K562 (cell line): ENCODE measurements at regions not wholly inside any gene's neighbourhood (a gene's known extent, or its start where the extent isn't known, plus 50 kb on each side); places are given as distances from the start of the nearest gene placed in this dataset.

Experiments
- CBFA2T3 ChIP-seq: fragments of 450-650 bp; IDR thresholded peaks from 2 replicates; pipeline ENCODE4 v1.6.1; 2017
- CHD1 ChIP-seq: fragments of 200-600 bp; sonication (generic); IDR thresholded peaks from one replicate; pipeline ENCODE4 v1.6.1; 2012; ENCODE audit warnings: mild to moderate bottlenecking, moderate library complexity, low read length, inconsistent platforms
- FOXP4 ChIP-seq: sonication (generic); formaldehyde crosslinking; IDR thresholded peaks from 2 replicates; pipeline ENCODE4 v1.8.0; 2022; ENCODE audit warnings: mild to moderate bottlenecking, missing genetic modification reagents, borderline replicate concordance
- GTF2A2 ChIP-seq: IDR thresholded peaks from 2 replicates; pipeline ENCODE4 v1.6.1; 2016; ENCODE audit warnings: mild to moderate bottlenecking, missing genetic modification characterization, missing compliant biosample characterization
- HIVEP1 ChIP-seq: fragments of 250-450 bp; sonication (Bioruptor Pico); IDR thresholded peaks from 2 replicates; pipeline ENCODE4 v1.4.0; 2020; ENCODE audit warnings: mild to moderate bottlenecking
- KAT7 ChIP-seq: sonication (generic); formaldehyde crosslinking; IDR thresholded peaks from 2 replicates; pipeline ENCODE4 v1.8.0; 2022; ENCODE audit warnings: missing genetic modification reagents, mild to moderate bottlenecking, borderline replicate concordance
- MTA3 ChIP-seq: fragments of 450-650 bp; formaldehyde crosslinking; IDR thresholded peaks from 2 replicates; pipeline ENCODE4 v1.6.1; 2017; ENCODE audit warnings: mild to moderate bottlenecking, borderline replicate concordance
- MTF1 ChIP-seq: fragments of 250-450 bp; sonication (Bioruptor Pico); IDR thresholded peaks from 2 replicates; pipeline ENCODE4 v1.9.0; 2021; ENCODE audit warnings: moderate library complexity, mild to moderate bottlenecking, inconsistent platforms, borderline replicate concordance
- PATZ1 ChIP-seq: fragments of 250-450 bp; sonication (Bioruptor Pico); IDR thresholded peaks from 2 replicates; pipeline ENCODE4 v1.5.0; 2020; ENCODE audit warnings: mild to moderate bottlenecking, borderline replicate concordance
- POLR2AphosphoS2 ChIP-seq: IDR thresholded peaks from 2 replicates; pipeline ENCODE4 v1.6.1; 2012; ENCODE audit warnings: low read length, improper control_type of control experiment
- RFX7 ChIP-seq: fragments of 250-450 bp; sonication (Bioruptor Pico); IDR thresholded peaks from 2 replicates; pipeline ENCODE4 v1.5.1; 2021; ENCODE audit warnings: mild to moderate bottlenecking
- SMAD1 ChIP-seq: fragments of 150-350 bp; IDR thresholded peaks from 2 replicates; pipeline ENCODE4 v1.6.1; 2014; ENCODE audit warnings: low read length, low read depth; ENCODE audit not compliant: partially characterized antibody
- SNAPC5 ChIP-seq: fragments of 250-450 bp; sonication (Bioruptor Pico); IDR thresholded peaks from 2 replicates; pipeline ENCODE4 v1.8.0; 2021; ENCODE audit warnings: moderate library complexity, mild to moderate bottlenecking, inconsistent platforms
- TOE1 ChIP-seq, 2 experiments: fragments of 450-650 bp in 1 of 2; sonication (generic) in 1 of 2; formaldehyde crosslinking in 1 of 2; IDR thresholded peaks; 2 replicates each; pipeline versions ENCODE4 v1.7.1 to v1.8.0; 2016 to 2022; ENCODE audit warnings: borderline replicate concordance in 2 of 2, mild to moderate bottlenecking in 2 of 2, antibody characterized with exemption in 1 of 2, inconsistent platforms in 1 of 2, low read depth in 1 of 2, missing genetic modification reagents in 1 of 2, moderate library complexity in 1 of 2
- TSHZ1 ChIP-seq: fragments of 250-450 bp; sonication (Bioruptor Pico); IDR thresholded peaks from 2 replicates; pipeline ENCODE4 v1.4.0; 2020; ENCODE audit warnings: mild to moderate bottlenecking, moderate library complexity
- ZNF212 ChIP-seq: fragments of 450-650 bp; formaldehyde crosslinking; IDR thresholded peaks from 2 replicates; pipeline ENCODE4 v1.4.0; 2020; ENCODE audit warnings: mild to moderate bottlenecking
- ZNF232 ChIP-seq: sonication (generic); formaldehyde crosslinking; IDR thresholded peaks from 2 replicates; pipeline ENCODE4 v1.8.0; 2022; ENCODE audit warnings: mild to moderate bottlenecking, missing genetic modification reagents
- ZNF274 ChIP-seq: IDR thresholded peaks from 2 replicates; pipeline ENCODE4 v1.6.1; 2011; ENCODE audit warnings: low read depth, mild to moderate bottlenecking, low read length, moderate library complexity, borderline replicate concordance
- ZNF398 ChIP-seq: fragments of 250-450 bp; sonication (Bioruptor Pico); IDR thresholded peaks from 2 replicates; pipeline ENCODE4 v1.8.0; 2021; ENCODE audit warnings: moderate library complexity, mild to moderate bottlenecking, inconsistent platforms

GRCh38 chr1:221962385-221962784, 220.5 kb upstream of the DUSP10 start (continued):
- TF ChIP-seq FOXP4 (CRISPR knock-in tag) (no peak), RFX7 (peak; percentile 71; the same call in 1 of the 2 replicates), ZNF232 (CRISPR knock-in tag) (no peak), ZNF274 (no peak), ZNF212 (CRISPR knock-in tag) (peak; percentile 90; the same call in 1 of the 2 replicates), CBFA2T3 (no peak), HIVEP1 (CRISPR knock-in tag) (peak; percentile 97), ZNF398 (CRISPR knock-in tag) (peak; percentile 96), CHD1 (no peak), SMAD1 (no peak), POLR2AphosphoS2 (no peak), PATZ1 (CRISPR knock-in tag) (peak; percentile 92; the same call in 1 of the 2 replicates), SNAPC5 (CRISPR knock-in tag) (peak; percentile 39; the same call in 1 of the 2 replicates), TOE1 (IDR thresholded peaks at IDR 0.05; ENCODE audit: borderline replicate concordance) (no peak), TOE1 (CRISPR knock-in tag; IDR thresholded peaks at IDR 0.05; ENCODE audit: borderline replicate concordance, low read depth) (no peak), TSHZ1 (CRISPR knock-in tag) (peak; percentile 95), MTA3 (no peak), GTF2A2 (tag) (peak; percentile 95), MTF1 (CRISPR knock-in tag) (peak; percentile 87; the same call in 1 of the 2 replicates), KAT7 (no peak)
